ENCODE measurements at regions not wholly inside any gene's neighbourhood (a gene's known extent, or its start where the extent isn't known, plus 50 kb on each side); places are given as distances from the start of the nearest gene placed in this dataset.

GRCh38 chr13:44726778-44727177 lies 150.6 kb upstream of the TSC22D1 start:
- H3K9me3 ChIP-seq (ENCODE audit: control insufficient read depth, insufficient read depth, low read depth, low read length) = no peaks in the 10 kb centered on the region
- ChIA-PET CTCF (no interaction called here), POLR2A (no interaction called here)
- H3K4me1 ChIP-seq (ENCODE audit: control insufficient read depth, insufficient read depth, low read length) = no peaks in the 10 kb centered on the region
- TF ChIP-seq REPIN1 (tag by site-specific recombination; IDR thresholded peaks at IDR 0.05; ENCODE audit: low read depth) (no peak), IKZF3 (tag by site-specific recombination; IDR thresholded peaks at IDR 0.05) (no peak), ZSCAN5A (tag by site-specific recombination; IDR thresholded peaks at IDR 0.05) (no peak), RBAK (tag by site-specific recombination; IDR thresholded peaks at IDR 0.05) (no peak), CTCF (tag by site-specific recombination; IDR thresholded peaks at IDR 0.05) (no peak), ZBTB21 (tag by site-specific recombination; IDR thresholded peaks at IDR 0.05) (no peak), ZNF138 (tag by site-specific recombination; IDR thresholded peaks at IDR 0.05; ENCODE audit: borderline replicate concordance) (no peak), ZNF174 (tag by site-specific recombination; IDR thresholded peaks at IDR 0.05) (no peak), ZNF837 (tag by site-specific recombination; IDR thresholded peaks at IDR 0.05) (no peak), ZNF600 (tag by site-specific recombination; IDR thresholded peaks at IDR 0.05) (no peak)
- H3K36me3 ChIP-seq (ENCODE audit: control insufficient read depth in 2 of 2, insufficient read depth in 1 of 2, low read length in 2 of 2) = no peaks in the 10 kb centered on the region
- no peak overlapping the region for H3K27ac ChIP-seq (ENCODE audit: extremely low read depth, low read depth, low read length)
- no peak overlapping the region for H3K4me3 ChIP-seq (ENCODE audit: low read depth, low read length)

GRCh38 chr13:44726214-44726613 lies 150.1 kb upstream of the TSC22D1 start:
- H3K36me3 ChIP-seq (ENCODE audit: control insufficient read depth in 2 of 2, insufficient read depth in 1 of 2, low read length in 2 of 2) = no peaks in the 10 kb centered on the region
- TF ChIP-seq PRDM10 (tag by site-specific recombination; IDR thresholded peaks at IDR 0.05) (no peak), ZFP3 (tag by site-specific recombination; IDR thresholded peaks at IDR 0.05; ENCODE audit: low read depth) (no peak), ZNF157 (tag by site-specific recombination; IDR thresholded peaks at IDR 0.05) (no peak), ZNF747 (tag by site-specific recombination; IDR thresholded peaks at IDR 0.05) (no peak), PRDM2 (tag by site-specific recombination; IDR thresholded peaks at IDR 0.05; ENCODE audit: borderline replicate concordance) (no peak), ZNF843 (tag by site-specific recombination; IDR thresholded peaks at IDR 0.05) (no peak), MEIS1 (CRISPR knock-in tag; IDR thresholded peaks at IDR 0.05; ENCODE audit: borderline replicate concordance) (no peak)
- no peak overlapping the region for H3K4me3 ChIP-seq (ENCODE audit: low read depth, low read length)
- ChIA-PET POLR2A (no interaction called here), CTCF (no interaction called here)
- H3K27ac ChIP-seq (ENCODE audit: extremely low read depth, low read depth, low read length) = no peak overlapping the region
- no peaks in the 10 kb centered on the region for H3K9me3 ChIP-seq (ENCODE audit: control insufficient read depth, insufficient read depth, low read depth, low read length)
- no peaks in the 10 kb centered on the region for H3K4me1 ChIP-seq (ENCODE audit: control insufficient read depth, insufficient read depth, low read length)
